ENCODE measurements at regions not wholly inside any gene's neighbourhood (a gene's known extent, or its start where the extent isn't known, plus 50 kb on each side); places are given as distances from the start of the nearest gene placed in this dataset.

DNA sequence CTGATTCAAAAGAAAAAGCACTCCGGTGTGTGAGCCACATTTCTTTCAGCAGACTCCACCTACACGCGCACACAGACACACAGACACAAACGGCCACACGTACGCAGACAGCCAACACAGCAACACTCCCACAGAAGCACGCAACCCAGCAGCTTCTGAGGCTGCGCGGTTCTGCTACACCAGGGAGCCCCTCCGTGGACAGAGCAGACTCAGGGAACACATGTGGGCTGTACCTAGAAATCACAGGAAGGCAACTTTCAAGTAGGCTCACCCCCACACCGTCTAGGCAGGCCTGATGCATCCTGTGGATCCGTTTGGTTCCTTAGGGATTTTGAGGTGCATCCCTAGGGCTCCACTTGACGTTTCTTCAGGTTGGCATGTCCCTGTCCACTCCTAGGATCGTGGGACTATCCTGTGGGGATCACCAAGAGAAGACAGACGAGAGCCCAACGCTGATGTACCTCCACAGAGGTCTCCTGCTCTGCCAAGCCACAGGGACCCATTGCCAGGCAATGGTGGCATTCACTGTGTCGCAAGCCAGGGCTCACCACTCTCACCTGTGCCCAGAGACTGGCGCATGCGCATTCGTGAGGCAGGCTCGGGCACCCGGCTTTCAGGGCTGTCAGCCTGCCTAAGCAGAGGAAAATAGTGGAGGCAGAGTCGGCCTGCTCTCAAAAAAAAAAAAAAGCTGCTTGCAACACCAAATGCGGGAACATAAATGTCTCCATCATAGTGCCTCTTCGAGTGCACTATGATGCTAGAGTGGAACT is 2333.3 kb downstream of the TP53TG3F start:
- in situ Hi-C loops (cut with HindIII; ENCODE audit: low pct_unique_long_range_greater_than_20kb, low sequenced_read_pairs) (no loop called here), intact Hi-C loops (cut with micrococcal nuclease; ENCODE audit: unreplicated experiment) (no loop called here)
- Histone ChIP-seq H3K4me3 (ENCODE audit: low read depth in 2 of 2, low read length in 2 of 2) (no peak overlapping the region), H3K36me3 (ENCODE audit: control insufficient read depth, insufficient read depth, low read length) (no peaks in the 10 kb centered on the region), H3K27me3 (ENCODE audit: control insufficient read depth, insufficient read depth, low read length) (no peaks in the 10 kb centered on the region), H3K27ac (ENCODE audit: low read length) (no peak overlapping the region), H3K4me1 (ENCODE audit: control insufficient read depth, insufficient read depth, low read length) (no peaks in the 10 kb centered on the region), H3K9me3 (ENCODE audit: control insufficient read depth, insufficient read depth, low read depth, low read length) (no peaks in the 10 kb centered on the region)
- DNase-seq (ENCODE audit: low read depth, low spot score) (no peak), ATAC-seq (no peak)
- ChIA-PET POLR2A (no interaction called here), CTCF (no interaction called here)
- no TSS peak for BruUV-seq (replicated peaks)
- TF ChIP-seq CTCF (IDR thresholded peaks at IDR 0.05) (no peak), SIN3A (IDR thresholded peaks at IDR 0.05; ENCODE audit: borderline replicate concordance, insufficient read depth, low read depth, low read length) (no peak), POLR2AphosphoS5 (IDR thresholded peaks at IDR 0.05; ENCODE audit: low read depth, low read length) (no peak), TCF7L2 (IDR thresholded peaks at IDR 0.05; ENCODE audit: low read depth, low read length) (no peak)
- TF ChIP-seq, protein P1, sequence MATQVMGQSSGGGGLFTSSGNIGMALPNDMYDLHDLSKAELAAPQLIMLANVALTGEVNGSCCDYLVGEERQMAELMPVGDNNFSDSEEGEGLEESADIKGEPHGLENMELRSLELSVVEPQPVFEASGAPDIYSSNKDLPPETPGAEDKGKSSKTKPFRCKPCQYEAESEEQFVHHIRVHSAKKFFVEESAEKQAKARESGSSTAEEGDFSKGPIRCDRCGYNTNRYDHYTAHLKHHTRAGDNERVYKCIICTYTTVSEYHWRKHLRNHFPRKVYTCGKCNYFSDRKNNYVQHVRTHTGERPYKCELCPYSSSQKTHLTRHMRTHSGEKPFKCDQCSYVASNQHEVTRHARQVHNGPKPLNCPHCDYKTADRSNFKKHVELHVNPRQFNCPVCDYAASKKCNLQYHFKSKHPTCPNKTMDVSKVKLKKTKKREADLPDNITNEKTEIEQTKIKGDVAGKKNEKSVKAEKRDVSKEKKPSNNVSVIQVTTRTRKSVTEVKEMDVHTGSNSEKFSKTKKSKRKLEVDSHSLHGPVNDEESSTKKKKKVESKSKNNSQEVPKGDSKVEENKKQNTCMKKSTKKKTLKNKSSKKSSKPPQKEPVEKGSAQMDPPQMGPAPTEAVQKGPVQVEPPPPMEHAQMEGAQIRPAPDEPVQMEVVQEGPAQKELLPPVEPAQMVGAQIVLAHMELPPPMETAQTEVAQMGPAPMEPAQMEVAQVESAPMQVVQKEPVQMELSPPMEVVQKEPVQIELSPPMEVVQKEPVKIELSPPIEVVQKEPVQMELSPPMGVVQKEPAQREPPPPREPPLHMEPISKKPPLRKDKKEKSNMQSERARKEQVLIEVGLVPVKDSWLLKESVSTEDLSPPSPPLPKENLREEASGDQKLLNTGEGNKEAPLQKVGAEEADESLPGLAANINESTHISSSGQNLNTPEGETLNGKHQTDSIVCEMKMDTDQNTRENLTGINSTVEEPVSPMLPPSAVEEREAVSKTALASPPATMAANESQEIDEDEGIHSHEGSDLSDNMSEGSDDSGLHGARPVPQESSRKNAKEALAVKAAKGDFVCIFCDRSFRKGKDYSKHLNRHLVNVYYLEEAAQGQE (IDR thresholded peaks at IDR 0.05; ENCODE audit: insufficient read depth in 1 of 2, low read depth in 2 of 2, low read length in 1 of 2): no peak

DNA sequence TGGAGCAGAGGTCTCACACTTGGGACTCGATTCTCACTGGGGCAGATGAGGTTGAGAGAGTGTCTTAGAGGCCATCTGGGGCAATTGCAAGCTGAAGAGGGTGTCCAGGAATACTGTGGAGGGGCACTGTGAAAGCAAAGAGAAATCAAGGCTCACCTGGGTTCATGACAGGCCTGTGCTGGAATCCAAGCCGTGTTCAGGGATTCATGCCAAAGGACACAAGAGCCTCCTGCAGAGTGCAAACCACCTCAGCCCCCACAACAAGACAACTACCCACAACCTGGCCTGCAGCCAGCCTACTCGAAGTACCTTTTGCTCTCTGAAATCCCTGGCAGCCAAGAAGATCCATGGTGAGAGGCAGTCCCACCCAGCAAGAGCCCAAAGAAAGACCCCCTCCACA is 2334.2 kb downstream of the TP53TG3F start:
- no TSS peak for BruUV-seq (replicated peaks)
- POLR2A ChIA-PET: no interaction called here
- TF ChIP-seq TCF7L2 (IDR thresholded peaks at IDR 0.05; ENCODE audit: low read depth, low read length): no peak
- no peak for TF ChIP-seq POLR2AphosphoS5 (IDR thresholded peaks at IDR 0.05; ENCODE audit: low read depth, low read length)
- TF ChIP-seq, protein P1 (IDR thresholded peaks at IDR 0.05; ENCODE audit: insufficient read depth in 1 of 2, low read depth in 2 of 2, low read length in 1 of 2): no peak
- TF ChIP-seq CTCF (IDR thresholded peaks at IDR 0.05): no peak
- TF ChIP-seq SIN3A (IDR thresholded peaks at IDR 0.05; ENCODE audit: borderline replicate concordance, insufficient read depth, low read depth, low read length): no peak
- Histone ChIP-seq H3K27ac (ENCODE audit: low read length) (no peak overlapping the region), H3K4me1 (ENCODE audit: control insufficient read depth, insufficient read depth, low read length) (no peaks in the 10 kb centered on the region), H3K9me3 (ENCODE audit: control insufficient read depth, insufficient read depth, low read depth, low read length) (no peaks in the 10 kb centered on the region), H3K27me3 (ENCODE audit: control insufficient read depth, insufficient read depth, low read length) (no peaks in the 10 kb centered on the region), H3K4me3 (ENCODE audit: low read depth in 2 of 2, low read length in 2 of 2) (no peak overlapping the region), H3K36me3 (ENCODE audit: control insufficient read depth, insufficient read depth, low read length) (no peaks in the 10 kb centered on the region)
- no peak for ATAC-seq
- CTCF ChIA-PET: no interaction called here
- in situ Hi-C loops (cut with HindIII; ENCODE audit: low pct_unique_long_range_greater_than_20kb, low sequenced_read_pairs) (no loop called here), intact Hi-C loops (cut with micrococcal nuclease; ENCODE audit: unreplicated experiment) (no loop called here)
- DNase-seq (ENCODE audit: low read depth, low spot score): no peak

All from Panc1 (cell line).